T-helper 2 cell treated with Interferon-gamma antibody and Interleukin-4, amounts not matched to agents 100 ng/mL and 5 ng/mL, for 36 hours (primary cell): ENCODE measurements at regions not wholly inside any gene's neighbourhood (a gene's known extent, or its start where the extent isn't known, plus 50 kb on each side); places are given as distances from the start of the nearest gene placed in this dataset.
"Not testable (repeated sequence)": the region's sequence is repeated elsewhere in the genome, so short reads cannot be mapped to it uniquely, and the experiment has no call there.

Experiments
- intact Hi-C: fragments of 100-400 bp; cut with micrococcal nuclease; formaldehyde crosslinking; loops from one replicate; pipeline ENCODE4 v1.15.1; 2023

GRCh38 chr2:111356512-111357031 lies 235.9 kb downstream of the BCL2L11 start:
- intact Hi-C loops, result not testable (repeated sequence)

- intact Hi-C loops, result not testable (repeated sequence)
These were observed 245.4 kb downstream of the BCL2L11 start for GRCh38 chr2:111365986-111366640.

GRCh38 chr2:111366641-111367029 lies 245.9 kb downstream of the BCL2L11 start:
- intact Hi-C loops, result not testable (repeated sequence)

DNA sequence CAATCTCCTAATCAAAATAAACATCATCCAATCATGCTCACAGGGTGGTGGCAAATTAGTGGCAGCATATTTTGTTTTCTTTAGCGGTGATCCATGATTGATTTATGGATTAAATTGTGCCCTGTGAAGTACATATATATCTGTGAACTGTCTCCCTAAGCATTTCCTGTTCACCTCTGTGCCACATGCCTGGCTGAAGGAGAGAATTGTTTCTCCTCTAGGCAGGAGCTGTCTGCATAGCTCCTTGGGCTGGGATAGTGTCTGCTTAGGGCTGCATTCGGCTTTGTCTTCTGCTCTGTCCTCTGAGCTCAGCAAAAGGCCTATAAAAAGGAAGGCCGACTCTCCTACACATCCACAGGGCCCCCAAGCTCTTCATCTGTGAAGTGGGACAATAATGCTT lies 246.4 kb downstream of the BCL2L11 start:
- intact Hi-C loops, result not testable (repeated sequence)

GRCh38 chr2:111367871-111368270 lies 247.2 kb downstream of the BCL2L11 start:
- intact Hi-C loops, result not testable (repeated sequence)

DNA sequence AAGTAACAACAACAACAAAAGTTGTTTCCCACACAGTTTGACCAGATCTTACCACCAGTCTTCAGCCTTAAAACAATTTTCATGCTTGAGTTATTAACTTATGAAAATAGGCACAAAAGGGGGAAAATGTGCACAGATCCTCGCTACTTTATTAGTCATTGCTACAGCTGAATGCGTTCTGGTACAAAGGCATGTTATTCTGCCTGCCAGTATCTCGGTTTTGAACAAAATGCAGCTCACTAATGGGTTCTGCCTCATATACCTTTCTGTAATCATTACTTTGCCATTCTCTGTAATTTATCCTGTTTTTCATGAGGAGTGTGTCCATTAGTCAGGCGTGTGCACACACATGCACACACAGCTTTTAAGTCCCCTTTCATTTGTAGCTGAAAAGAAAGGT lies 247.6 kb downstream of the BCL2L11 start:
- intact Hi-C loops, result not testable (repeated sequence)

DNA sequence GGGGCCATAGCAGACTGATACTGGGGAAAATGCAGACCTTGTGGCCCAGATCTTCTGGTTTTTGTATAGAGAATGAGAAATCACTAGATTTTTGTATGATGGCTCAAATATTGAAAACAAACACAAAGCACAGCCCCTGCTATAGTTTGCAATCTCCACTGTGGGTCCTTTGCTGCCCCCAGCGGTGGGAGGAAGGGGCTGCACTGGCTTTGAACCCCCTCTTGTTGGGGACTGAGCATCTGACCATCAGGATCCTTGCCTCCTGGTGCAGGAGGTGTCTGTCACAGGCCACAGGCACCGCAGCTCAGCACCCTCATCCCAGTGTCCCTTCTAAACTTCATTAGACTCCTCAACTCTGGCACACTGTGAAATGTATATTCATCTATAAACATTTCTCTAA lies 252.3 kb downstream of the BCL2L11 start:
- intact Hi-C loops, result not testable (repeated sequence)

DNA sequence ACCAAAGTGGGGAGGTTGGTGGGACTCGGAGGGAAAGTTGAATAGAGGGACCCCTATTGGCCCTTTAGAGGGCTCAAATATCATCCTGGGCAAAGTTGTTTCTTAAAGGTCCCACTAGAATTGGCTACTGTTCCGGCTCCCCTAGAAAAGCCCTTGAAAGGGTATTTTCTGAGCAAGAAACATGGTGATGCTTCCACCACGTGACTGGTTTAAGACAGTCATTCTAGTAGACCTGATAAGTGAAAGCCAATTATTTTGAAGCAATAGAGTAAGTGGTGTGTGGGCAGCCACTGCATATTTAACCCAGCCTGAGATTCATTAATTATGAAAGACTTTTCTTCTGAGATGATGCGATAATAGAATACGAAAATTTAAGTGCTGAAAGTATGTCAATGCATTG lies 253.3 kb downstream of the BCL2L11 start:
- intact Hi-C loops, result not testable (repeated sequence)

- intact Hi-C loops, result not testable (repeated sequence)
These were observed 254.0 kb downstream of the BCL2L11 start for GRCh38 chr2:111374734-111375133.

GRCh38 chr2:111375320-111375883 lies 254.7 kb downstream of the BCL2L11 start:
- intact Hi-C loops, result not testable (repeated sequence)

- intact Hi-C loops, result not testable (repeated sequence)
These were observed 255.7 kb downstream of the BCL2L11 start for GRCh38 chr2:111376272-111376970.

DNA sequence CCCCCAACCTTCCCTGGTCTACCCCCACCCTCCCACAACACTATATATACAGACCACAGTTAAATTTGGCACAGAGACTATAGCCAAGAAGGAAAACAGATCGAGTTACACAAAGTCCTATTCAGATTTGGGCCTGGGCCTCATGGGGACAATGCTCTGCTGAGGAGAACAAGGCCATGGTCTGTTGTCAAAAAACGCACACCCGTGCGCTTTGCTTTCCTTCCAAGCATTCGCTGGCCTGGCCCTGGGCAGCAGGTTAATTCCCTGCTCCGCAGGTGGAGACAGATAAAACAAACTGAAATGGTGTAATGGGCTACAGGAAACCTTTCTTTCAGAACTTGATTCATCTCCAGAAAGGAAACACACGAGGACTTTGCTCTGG lies 256.2 kb downstream of the BCL2L11 start:
- intact Hi-C loops, result not testable (repeated sequence)

- intact Hi-C loops, result not testable (repeated sequence)
These were observed 256.8 kb downstream of the BCL2L11 start for GRCh38 chr2:111377386-111377959.

GRCh38 chr2:111378348-111378747 lies 257.6 kb downstream of the BCL2L11 start:
- intact Hi-C loops, result not testable (repeated sequence)

GRCh38 chr2:111380733-111381439 lies 260.2 kb downstream of the BCL2L11 start:
- intact Hi-C loops, result not testable (repeated sequence)

DNA sequence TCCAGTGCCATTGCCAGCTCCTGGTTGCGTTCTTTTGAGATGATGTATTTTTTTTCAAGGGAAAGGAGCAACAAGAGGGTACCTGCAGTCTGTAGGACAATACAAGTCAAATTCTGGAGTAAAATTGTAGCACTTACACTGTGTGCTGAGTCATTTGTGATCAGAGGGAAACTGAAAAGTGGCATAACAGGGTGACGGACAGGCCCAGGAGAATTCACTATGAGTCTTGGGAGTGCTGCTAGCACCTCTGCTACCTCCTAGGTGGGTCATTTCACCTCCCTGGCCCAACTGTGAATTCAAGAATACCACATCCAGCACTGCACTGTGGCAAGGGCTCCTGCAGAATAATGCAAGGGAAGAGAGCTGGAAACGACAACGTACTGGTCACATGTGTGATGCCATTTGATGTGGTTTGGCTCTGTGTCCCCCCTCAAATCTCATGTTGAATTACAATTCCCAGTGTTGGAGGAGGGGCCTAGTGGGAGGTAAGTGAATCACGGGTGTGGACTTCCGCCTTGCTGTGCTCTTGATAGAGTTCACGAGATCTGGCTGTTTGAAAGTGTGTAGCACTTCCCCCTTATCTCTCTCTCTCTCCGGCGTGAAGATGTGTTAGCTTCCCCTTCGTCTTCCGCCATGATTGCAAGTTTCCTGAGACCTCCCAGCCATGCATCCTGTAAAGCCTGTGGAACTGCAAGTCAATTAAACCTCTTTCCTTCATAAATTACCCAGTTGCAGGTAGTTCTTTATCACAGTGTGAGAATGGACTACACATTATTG lies 261.0 kb downstream of the BCL2L11 start:
- intact Hi-C loops, result not testable (repeated sequence)

DNA sequence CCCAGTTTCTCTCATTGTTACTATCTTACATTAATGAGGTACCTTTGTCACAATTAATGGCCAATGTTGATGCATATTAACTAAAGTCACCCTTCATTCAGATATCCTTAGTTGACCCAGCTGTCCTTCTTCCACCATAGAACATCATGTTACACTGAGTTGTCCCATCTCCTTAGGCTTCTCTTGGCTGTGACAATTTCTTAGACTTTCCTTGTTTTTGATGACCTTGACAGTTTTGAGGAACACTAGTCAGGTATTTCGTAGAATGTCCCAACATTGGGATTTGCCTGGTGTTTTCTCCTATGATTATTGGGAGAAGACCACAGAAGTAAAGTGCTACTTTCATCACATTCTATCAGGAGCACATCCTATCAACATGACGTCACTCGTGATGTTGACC lies 261.8 kb downstream of the BCL2L11 start:
- intact Hi-C loops, result not testable (repeated sequence)

DNA sequence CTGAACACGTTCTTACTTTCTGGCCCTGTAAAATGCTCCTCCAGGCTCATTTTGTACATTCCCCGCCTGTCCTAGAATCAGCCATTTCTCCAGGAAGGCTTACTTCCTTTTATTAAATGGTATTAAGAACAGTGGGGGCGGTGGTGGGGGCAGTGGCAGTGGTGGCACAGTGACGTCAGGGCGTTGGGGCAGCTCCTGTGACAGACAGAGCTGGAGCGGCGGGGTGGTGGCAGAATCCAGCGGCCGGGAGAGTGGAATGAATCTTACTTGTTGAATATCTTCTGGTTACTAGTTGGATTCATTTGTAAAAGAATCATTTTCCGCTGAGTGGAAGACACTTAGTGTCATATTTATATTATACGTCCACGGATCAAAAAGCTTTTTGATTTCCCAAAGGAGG lies 262.6 kb downstream of the BCL2L11 start:
- intact Hi-C loops, result not testable (repeated sequence)

DNA sequence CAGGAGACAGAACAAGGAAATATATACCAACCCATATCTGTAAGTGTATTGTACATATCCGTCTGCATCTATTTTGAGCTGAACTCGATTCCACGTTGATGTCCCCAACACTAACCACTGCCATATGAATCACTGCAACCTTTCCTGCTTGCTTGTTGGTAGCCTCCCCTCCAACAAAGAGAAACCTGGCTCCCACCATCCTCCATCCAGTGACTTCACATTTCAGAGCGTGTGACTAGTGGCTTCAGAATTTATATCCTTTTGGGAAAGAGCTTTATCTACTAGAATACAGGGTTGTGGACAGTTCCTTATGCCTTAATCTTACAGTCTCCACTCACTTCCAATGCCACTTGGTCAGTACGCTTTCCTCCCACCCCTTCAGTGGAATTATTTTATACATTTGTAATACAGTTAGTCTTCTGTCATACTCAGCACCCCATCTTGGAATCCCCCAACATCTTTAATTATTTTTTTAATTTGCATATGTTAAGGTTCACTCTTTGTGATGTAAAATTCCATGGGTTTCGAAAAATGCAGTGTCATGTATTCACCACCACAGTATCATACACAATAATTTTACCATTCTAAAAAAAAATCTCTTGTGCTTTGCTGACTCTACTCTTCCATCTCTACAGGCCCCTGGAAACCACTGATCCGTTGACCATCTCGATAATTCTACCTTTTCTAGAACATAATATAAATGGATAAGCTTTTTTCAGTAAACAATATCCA lies 264.7 kb downstream of the BCL2L11 start:
- intact Hi-C loops, result not testable (repeated sequence)

DNA sequence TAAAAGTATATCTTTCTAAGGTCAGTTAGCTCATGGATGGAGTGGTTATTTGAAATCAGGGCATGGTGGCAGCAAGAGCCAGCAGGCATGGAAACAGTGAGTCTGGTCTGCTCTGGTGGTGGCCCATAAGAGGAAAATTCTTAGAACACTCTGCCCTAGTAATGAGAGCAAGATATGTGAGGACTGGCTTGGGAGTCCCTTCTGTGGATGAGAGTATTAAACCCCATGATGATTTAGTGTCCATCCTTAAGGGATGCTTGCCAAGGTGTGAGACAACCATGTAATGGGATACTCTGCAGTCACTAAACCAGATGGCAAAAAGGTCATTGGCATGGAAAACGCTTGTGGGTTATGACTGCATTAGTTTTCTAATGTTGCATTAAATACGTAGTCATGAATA lies 269.9 kb downstream of the BCL2L11 start:
- intact Hi-C loops, result not testable (repeated sequence)
